Transverse colon (tissue), 1 donor: ENCODE measurements at regions not wholly inside any gene's neighbourhood (a gene's known extent, or its start where the extent isn't known, plus 50 kb on each side); places are given as distances from the start of the nearest gene placed in this dataset.

Experiments
- EP300 ChIP-seq: sonication (generic); formaldehyde crosslinking; IDR thresholded peaks from one replicate; pipeline ENCODE4 v1.6.1; 2017; ENCODE audit warnings: antibody characterized with exemption, low read depth
- POLR2A ChIP-seq: fragments of 450-650 bp; IDR thresholded peaks from one replicate; pipeline ENCODE4 v1.6.1; 2016; ENCODE audit warnings: antibody characterized with exemption, mild to moderate bottlenecking, moderate library complexity

GRCh38 chr5:175250426-175250825 lies 193.6 kb downstream of the DRD1 start:
- TF ChIP-seq POLR2A (no peak), EP300 (no peak)
